HUDEP-2 (cell line): ENCODE measurements at regions not wholly inside any gene's neighbourhood (a gene's known extent, or its start where the extent isn't known, plus 50 kb on each side); places are given as distances from the start of the nearest gene placed in this dataset.

Experiments
- DNase-seq, 76 experiments: peaks; one replicate each; lab custom pipeline; 2025; ENCODE audit not compliant: unreplicated experiment in 76 of 76; lab: John Stamatoyannopoulos, UW

- no peak for DNase-seq
Observed at GRCh38 chr2:8570637-8571036, 111.2 kb upstream of the ID2 start.

DNA sequence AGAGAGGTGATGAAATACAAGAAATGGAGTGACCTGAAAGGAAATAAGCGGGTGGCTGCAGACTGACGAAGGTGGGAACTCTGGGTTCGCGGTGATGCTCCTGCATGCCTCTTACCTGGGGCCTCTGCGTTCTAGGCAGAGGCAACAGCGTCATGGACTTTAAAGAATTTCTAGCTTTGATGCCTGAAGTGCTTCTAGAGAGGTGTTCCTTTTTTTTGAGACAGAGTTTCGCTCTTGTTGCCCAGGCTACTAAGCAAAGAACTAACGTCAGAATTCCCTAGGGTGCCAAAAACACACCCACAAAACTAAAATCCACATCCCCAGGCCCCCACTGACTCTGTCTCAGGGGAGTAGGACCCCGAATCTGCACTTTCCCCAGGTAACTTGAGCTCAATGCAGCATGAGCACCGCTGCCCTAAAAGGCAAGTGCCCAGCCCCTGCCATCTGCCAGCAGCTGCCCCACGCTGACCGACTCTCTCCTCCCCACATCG is 110.5 kb upstream of the ID2 start:
- DNase-seq, result no peak

- no peak for DNase-seq
Observed at GRCh38 chr2:8571792-8572499, 109.9 kb upstream of the ID2 start.

DNA sequence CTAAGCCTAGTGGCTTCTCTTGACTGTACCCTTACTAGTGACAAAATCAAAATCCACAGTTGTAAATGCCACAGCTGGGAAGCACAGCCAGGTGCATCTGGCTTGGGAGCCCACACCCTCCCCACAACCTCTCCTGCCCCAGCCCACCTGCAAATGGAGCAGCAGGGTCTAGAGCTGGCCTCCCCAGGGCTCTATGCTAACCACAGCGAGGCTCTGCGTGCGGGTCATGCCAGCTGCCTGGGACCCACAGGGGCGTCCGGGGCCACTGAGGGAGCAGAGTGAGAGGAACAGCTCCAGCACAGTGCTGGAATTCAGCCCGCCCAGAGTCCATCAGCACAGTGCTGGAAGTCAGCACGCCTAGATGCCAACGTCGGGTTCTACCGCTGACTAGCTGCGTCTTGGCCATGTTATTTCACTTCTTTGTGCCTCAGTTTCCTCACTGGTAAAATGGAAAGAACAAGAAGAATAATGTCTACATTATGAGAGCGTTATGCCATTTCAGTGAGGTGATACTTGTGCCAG is 109.1 kb upstream of the ID2 start:
- DNase-seq, result no peak

- DNase-seq, result no peak
Observed at GRCh38 chr2:8573234-8573941, 108.5 kb upstream of the ID2 start.

GRCh38 chr2:8573942-8574195 is 108.0 kb upstream of the ID2 start:
- no peak for DNase-seq

GRCh38 chr2:8574196-8575037 is 107.4 kb upstream of the ID2 start:
- DNase-seq, result no peak

- no peak for DNase-seq
Observed at GRCh38 chr2:8575038-8575833, 106.6 kb upstream of the ID2 start.

GRCh38 chr2:8575834-8576423 is 105.9 kb upstream of the ID2 start:
- DNase-seq, result no peak

DNA sequence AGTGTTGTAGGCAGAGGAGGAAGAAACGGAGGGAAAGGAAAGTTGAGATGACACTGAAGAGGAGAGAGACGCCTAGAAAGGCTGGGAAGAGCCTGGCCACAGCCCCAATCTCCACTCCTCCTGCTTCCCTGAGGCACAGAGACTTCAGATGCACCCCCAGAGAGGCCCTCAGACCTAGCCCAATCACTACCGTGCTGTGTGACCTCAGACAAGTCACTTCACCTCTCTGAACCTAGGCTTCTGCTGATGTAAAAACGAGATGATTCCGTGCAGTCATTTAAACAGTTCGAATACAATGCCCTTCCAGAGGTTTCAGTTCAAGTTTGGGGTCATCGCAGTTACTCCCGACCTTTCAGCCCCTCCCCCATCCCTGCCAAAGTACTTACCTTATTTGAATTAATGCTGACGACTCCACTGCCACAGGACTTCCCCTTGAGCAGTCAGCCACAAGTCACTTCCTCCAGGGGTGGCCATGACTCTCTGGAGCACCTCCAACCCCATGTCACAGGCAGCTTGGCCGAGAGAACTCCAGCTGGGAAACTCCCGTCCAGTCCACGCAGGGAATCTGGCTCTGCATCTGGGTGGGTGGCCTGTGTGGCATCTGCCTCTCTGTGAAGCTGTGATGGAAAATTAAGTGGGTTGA is 105.2 kb upstream of the ID2 start:
- DNase-seq, result no peak

- DNase-seq, result no peak
Observed at GRCh38 chr2:8577573-8577972, 104.3 kb upstream of the ID2 start.

DNA sequence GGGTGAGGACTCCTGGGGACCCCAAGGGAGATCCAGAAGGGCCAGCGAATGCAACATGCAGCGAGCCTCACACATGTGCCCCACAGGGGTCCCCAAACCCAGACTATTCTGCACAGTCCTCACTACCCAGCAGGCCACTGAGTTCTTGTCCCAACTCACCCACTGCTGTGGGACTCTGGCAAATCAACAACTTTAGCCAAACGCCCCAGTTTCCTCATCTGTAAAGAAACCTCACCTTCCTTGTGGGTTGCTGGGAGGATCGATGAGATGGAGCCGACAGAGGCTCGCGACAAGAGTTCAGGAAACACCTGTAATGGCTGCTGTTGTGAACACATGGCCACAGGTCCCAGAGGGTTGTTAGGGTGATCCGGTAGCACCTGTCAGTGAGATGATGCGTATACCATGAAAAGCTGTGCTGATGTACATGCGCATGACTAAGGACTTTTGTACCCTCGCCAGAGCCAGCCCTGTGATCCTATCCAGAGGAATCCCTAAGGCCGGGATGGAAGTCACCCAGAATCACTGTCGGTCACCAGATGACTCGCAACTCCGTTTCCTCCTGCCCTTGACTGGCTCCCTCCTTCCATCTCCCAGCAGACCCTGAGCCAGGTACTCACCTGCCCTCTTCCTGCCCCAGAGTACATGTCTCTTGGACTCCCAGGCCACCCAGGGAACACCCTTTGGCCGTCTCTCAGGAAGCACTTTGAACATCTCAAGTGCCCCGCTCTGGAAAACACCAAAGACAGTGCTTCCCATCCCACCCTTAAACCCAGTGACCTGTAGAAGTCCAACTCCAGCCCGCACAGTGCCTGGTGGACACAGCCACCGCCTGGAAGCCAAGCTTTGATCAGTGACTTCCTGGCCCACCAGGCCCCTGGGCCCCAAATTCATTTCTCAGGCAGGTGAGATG is 103.3 kb upstream of the ID2 start:
- DNase-seq, result no peak

DNA sequence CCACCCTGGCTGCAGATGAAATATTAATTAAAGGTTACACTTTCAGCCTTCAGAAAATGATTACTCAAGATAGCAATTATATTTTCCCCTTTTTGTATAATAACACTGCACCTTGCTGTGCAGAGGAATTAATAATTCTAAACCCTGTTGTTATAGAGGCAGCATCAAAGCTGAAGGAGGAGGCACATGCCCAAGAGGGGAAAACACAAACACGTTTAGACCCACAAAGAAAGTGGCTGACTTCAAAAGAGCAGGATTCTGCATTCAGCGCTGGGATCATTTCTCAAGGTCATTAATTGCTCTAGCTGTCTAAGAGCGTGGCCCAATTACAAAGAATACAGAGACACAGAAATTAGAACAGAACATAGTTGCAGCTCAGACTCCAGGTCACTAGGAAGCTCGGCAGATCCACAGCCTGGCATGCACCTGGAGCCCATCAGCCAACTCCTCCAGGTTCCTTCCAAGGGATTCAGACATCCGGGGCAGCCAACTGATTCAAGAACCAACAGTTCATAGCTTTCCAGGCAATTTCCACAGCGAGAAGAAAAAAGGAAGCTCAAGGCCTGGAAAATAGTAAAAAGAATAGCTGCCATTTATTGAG is 102.3 kb upstream of the ID2 start:
- DNase-seq, result no peak

DNA sequence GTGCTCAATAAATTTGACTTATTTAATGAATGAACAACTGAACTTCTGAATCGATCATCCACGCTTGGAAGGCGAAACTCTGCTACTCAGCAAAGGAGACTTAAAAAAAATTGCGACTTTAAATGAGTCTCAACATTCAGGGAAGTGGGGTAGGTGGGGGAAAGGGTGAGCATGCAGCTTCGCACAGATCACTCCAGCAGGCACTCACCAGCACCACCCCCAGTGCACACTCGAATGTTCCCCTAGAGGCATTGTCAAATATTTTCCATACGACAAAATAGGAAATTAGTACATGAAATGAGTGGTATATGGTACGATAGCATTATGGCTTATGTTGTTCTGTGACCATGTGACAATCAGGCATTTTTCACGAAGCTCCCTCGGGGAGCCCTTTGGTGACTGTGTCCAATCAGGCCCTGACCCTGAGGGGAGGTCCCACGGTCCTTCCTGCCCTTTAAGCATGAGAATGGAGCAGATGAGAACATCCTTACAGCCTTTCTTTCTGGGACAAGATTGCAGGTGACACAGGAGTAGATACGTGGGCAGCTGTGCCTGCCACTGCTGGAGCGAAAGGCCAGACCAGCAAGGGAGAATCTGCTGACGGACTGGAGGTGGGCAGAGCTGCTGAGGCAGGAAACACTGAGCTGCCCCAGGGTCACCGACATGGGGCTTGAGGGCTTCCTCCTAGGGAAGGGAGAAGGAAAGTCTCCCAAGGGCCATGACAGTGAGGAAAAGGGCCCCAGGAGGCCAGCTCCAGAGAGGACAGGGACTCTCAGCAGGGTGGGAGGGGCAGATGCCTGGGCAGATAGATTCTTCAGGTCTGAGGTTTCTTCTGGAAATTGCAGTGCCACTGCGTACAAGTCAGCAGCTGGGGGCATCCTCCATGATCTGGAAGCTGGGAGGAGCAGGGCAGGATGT is 101.3 kb upstream of the ID2 start:
- DNase-seq, result no peak

GRCh38 chr2:8581234-8581561 is 100.7 kb upstream of the ID2 start:
- DNase-seq, result no peak

DNA sequence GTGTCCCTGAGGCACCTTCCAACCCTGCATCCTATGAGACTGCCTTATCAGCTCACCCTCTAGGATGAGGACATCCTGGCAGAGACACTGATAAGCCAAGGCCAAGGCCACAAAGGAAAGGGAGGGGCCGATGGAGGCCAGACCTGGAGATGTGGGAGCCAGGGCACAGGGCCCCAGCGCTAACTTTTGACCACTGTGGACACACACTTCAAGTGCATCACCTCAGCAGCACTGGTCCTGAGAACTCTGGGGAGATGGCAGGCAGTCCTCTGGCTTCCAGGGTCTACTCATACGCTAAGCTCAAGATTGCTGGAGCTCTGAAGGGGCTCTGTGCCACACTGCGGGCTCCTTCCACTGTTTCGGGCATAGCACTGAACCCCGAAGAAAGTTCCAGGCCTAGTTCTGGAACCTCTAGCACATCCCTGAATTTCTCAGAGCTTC is 100.2 kb upstream of the ID2 start:
- DNase-seq, result peak in 8 of 76 experiments; percentile 5 to 29 (median 12)

GRCh38 chr2:8582191-8582590 is 99.7 kb upstream of the ID2 start:
- DNase-seq, result no peak
